Fibroblast of lung (primary cell): ENCODE measurements at regions not wholly inside any gene's neighbourhood (a gene's known extent, or its start where the extent isn't known, plus 50 kb on each side); places are given as distances from the start of the nearest gene placed in this dataset.

Experiments used
- DNase-seq, 2 donors: peaks; one replicate each; pipeline versions ENCODE4 v3.0.0 to v3.0.0-alpha.2; 2010; ENCODE audit warnings: low read depth in 2 of 2
- H2AFZ ChIP-seq: 2 replicates; pipeline ENCODE4 v1.5.1; 2012; ENCODE audit warnings: low read length, control low read depth, inconsistent platforms
- H3K27ac ChIP-seq: 2 replicates; pipeline ENCODE4 v1.5.1; 2011; ENCODE audit warnings: low read length, control low read depth; ENCODE audit not compliant: insufficient read depth
- H3K27me3 ChIP-seq: 2 replicates; pipeline ENCODE4 v1.5.1; 2011; ENCODE audit warnings: mild to moderate bottlenecking, low read length; ENCODE audit not compliant: control insufficient read depth, insufficient read depth
- H3K36me3 ChIP-seq: 2 replicates; pipeline ENCODE4 v1.5.1; 2011; ENCODE audit warnings: low read length; ENCODE audit not compliant: control insufficient read depth, insufficient read depth
- H3K4me1 ChIP-seq: 2 replicates; pipeline ENCODE4 v1.5.1; 2011; ENCODE audit warnings: low read length; ENCODE audit not compliant: control insufficient read depth, insufficient read depth; ENCODE audit errors: extremely low read depth
- H3K4me2 ChIP-seq: 2 replicates; pipeline ENCODE4 v1.5.1; 2011; ENCODE audit warnings: low read length, control low read depth; ENCODE audit not compliant: insufficient read depth; ENCODE audit errors: extremely low read depth
- H3K4me3 ChIP-seq, 4 experiments: fragments of 200-600 bp in 1 of 4; sonication (generic) in 1 of 4; replicated peaks in 1 of 4; 2 replicates each; pipeline ENCODE4 v1.5.1; 2011 to 2016; ENCODE audit warnings: low read length in 4 of 4, low read depth in 3 of 4, mild to moderate bottlenecking in 3 of 4, control low read depth in 2 of 4, inconsistent platforms in 1 of 4, mixed read lengths in 1 of 4; ENCODE audit not compliant: insufficient read depth in 1 of 4; ENCODE audit errors: control extremely low read depth in 1 of 4
- H3K79me2 ChIP-seq: 2 replicates; pipeline ENCODE4 v1.5.1; 2012; ENCODE audit warnings: mild to moderate bottlenecking, low read length, inconsistent platforms; ENCODE audit not compliant: control insufficient read depth, insufficient read depth
- H3K9ac ChIP-seq: 2 replicates; pipeline ENCODE4 v1.5.1; 2011; ENCODE audit warnings: mild to moderate bottlenecking, low read length, control low read depth; ENCODE audit not compliant: insufficient read depth
- H3K9me3 ChIP-seq: 2 replicates; pipeline ENCODE4 v1.5.1; 2012; ENCODE audit warnings: low read depth, low read length; ENCODE audit not compliant: control insufficient read depth, insufficient read depth
- H4K20me1 ChIP-seq: 2 replicates; pipeline ENCODE4 v1.5.1; 2011; ENCODE audit warnings: low read length; ENCODE audit not compliant: control insufficient read depth, insufficient read depth; ENCODE audit errors: extremely low read depth
- CTCF ChIP-seq, 2 donors: IDR thresholded peaks in 1 of 2; conservative IDR thresholded peaks in 1 of 2; 1 replicate in 1 of 2; 2 replicates in 1 of 2; pipeline ENCODE4 v1.5.1; 2011 to 2012; ENCODE audit warnings: low read length in 2 of 2, control low read depth in 1 of 2, inconsistent platforms in 1 of 2, low read depth in 1 of 2, mild to moderate bottlenecking in 1 of 2
- EZH2 ChIP-seq: IDR thresholded peaks from 2 replicates; pipeline ENCODE4 v1.5.1; 2012; ENCODE audit warnings: low read length, control low read depth, mild to moderate bottlenecking; ENCODE audit errors: missing control alignments

DNA sequence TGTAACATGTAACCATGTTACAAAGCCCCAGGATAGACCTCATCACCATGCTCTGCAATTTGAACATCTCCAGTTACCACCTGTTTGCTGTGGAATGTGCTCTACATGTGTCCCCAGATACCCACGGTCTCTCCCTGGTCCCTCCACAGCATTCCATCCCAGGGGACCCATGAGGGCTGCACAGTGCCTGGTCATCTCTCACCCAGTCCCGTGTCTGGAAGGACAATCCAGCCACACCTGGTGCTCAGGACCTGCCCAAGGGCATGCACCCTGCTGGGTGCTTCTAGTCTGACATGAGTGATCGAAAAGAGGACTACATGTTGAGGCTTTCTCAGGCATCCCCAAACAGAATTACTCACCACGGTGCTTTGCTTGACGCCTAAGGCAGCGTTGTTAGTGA lies 119.6 kb upstream of the ATP10A start:
- no peak for DNase-seq
- Histone ChIP-seq H3K9ac (no peak overlapping the region), H3K4me2 (no peak overlapping the region), H3K4me3 (no peak overlapping the region), H3K36me3 (no peaks in the 10 kb centered on the region), H3K9me3 (no peaks in the 10 kb centered on the region), H3K79me2 (no peaks in the 10 kb centered on the region), H4K20me1 (no peaks in the 10 kb centered on the region), H2AFZ (no peak overlapping the region), H3K27ac (no peak overlapping the region), H3K27me3 (no peaks in the 10 kb centered on the region), H3K4me1 (no peaks in the 10 kb centered on the region)
- TF ChIP-seq EZH2 (no peak), CTCF (conservative IDR thresholded peaks at IDR 0.05 in 1 of 2, IDR thresholded peaks at IDR 0.05 in 1 of 2; ENCODE audit: low read depth in 1 of 2, low read length in 2 of 2) (no peak)

- no peak for DNase-seq
- Histone ChIP-seq H3K4me1 (no peaks in the 10 kb centered on the region), H4K20me1 (no peaks in the 10 kb centered on the region), H3K4me2 (no peak overlapping the region), H3K4me3 (no peak overlapping the region), H3K27me3 (no peaks in the 10 kb centered on the region), H3K36me3 (no peaks in the 10 kb centered on the region), H3K79me2 (no peaks in the 10 kb centered on the region), H3K9ac (no peak overlapping the region), H3K27ac (no peak overlapping the region), H2AFZ (no peak overlapping the region), H3K9me3 (no peaks in the 10 kb centered on the region)
- TF ChIP-seq CTCF (conservative IDR thresholded peaks at IDR 0.05 in 1 of 2, IDR thresholded peaks at IDR 0.05 in 1 of 2; ENCODE audit: low read depth in 1 of 2, low read length in 2 of 2) (no peak), EZH2 (no peak)
Observed at GRCh38 chr15:25981114-25981513, 118.0 kb upstream of the ATP10A start.

GRCh38 chr15:25972141-25972675 lies 109.1 kb upstream of the ATP10A start:
- H3K9ac ChIP-seq, result no peak overlapping the region
- no peak overlapping the region for H3K27ac ChIP-seq
- H3K27me3 ChIP-seq, result no peaks in the 10 kb centered on the region
- H3K79me2 ChIP-seq, result no peaks in the 10 kb centered on the region
- no peaks in the 10 kb centered on the region for H4K20me1 ChIP-seq
- H2AFZ ChIP-seq, result no peak overlapping the region
- no peak for DNase-seq
- no peaks in the 10 kb centered on the region for H3K4me1 ChIP-seq
- no peak overlapping the region for H3K4me2 ChIP-seq
- H3K36me3 ChIP-seq, result no peaks in the 10 kb centered on the region
- H3K4me3 ChIP-seq, result no peak overlapping the region
- no peaks in the 10 kb centered on the region for H3K9me3 ChIP-seq
- TF ChIP-seq CTCF (conservative IDR thresholded peaks at IDR 0.05 in 1 of 2, IDR thresholded peaks at IDR 0.05 in 1 of 2; ENCODE audit: low read depth in 1 of 2, low read length in 2 of 2), result no peak
- no peak for TF ChIP-seq EZH2
